Choroid plexus epithelial cell (primary cell): ENCODE measurements at regions not wholly inside any gene's neighbourhood (a gene's known extent, or its start where the extent isn't known, plus 50 kb on each side); places are given as distances from the start of the nearest gene placed in this dataset.

Experiments used
- DNase-seq: peaks from one replicate; pipeline ENCODE4 v3.0.0-alpha.2; 2010; ENCODE audit warnings: low read depth
- H3K4me3 ChIP-seq: 2 replicates; pipeline ENCODE4 v1.5.1; 2011; ENCODE audit warnings: low read depth, mild to moderate bottlenecking, control low read depth, low read length, moderate library complexity
- TF ChIP-seq, protein P1 (sequence below): conservative IDR thresholded peaks from 2 replicates; pipeline ENCODE4 v1.5.1; 2011; ENCODE audit warnings: low read depth, mild to moderate bottlenecking, control low read depth, inconsistent platforms, low read length, moderate library complexity

GRCh38 chr4:100114909-100115308 lies 75.4 kb downstream of the DDIT4L start:
- TF ChIP-seq, protein P1, sequence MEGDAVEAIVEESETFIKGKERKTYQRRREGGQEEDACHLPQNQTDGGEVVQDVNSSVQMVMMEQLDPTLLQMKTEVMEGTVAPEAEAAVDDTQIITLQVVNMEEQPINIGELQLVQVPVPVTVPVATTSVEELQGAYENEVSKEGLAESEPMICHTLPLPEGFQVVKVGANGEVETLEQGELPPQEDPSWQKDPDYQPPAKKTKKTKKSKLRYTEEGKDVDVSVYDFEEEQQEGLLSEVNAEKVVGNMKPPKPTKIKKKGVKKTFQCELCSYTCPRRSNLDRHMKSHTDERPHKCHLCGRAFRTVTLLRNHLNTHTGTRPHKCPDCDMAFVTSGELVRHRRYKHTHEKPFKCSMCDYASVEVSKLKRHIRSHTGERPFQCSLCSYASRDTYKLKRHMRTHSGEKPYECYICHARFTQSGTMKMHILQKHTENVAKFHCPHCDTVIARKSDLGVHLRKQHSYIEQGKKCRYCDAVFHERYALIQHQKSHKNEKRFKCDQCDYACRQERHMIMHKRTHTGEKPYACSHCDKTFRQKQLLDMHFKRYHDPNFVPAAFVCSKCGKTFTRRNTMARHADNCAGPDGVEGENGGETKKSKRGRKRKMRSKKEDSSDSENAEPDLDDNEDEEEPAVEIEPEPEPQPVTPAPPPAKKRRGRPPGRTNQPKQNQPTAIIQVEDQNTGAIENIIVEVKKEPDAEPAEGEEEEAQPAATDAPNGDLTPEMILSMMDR = no peak
- H3K4me3 ChIP-seq = no peak overlapping the region
- DNase-seq = no peak

DNA sequence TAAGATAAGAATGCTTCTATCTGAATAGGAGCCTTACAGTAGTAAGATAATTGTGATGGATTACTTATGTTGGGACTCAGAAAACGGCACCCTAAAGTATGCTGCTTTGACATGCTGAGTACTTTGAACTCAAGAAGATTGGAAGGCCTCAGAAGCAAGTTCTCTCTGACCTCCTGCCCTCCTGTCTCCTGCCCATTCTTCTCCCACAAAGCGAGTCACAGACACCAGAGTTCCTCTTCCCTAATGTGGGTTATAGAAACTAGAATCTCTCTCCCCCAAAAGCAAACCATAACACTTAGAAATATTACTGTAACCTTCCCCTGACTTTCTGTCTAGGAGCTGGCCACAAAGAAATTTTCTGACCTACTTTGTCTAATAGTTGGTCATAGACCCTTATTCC lies 76.5 kb downstream of the DDIT4L start:
- H3K4me3 ChIP-seq = no peak overlapping the region
- DNase-seq = no peak
- TF ChIP-seq, protein P1 = no peak

GRCh38 chr4:100113096-100113495 lies 77.2 kb downstream of the DDIT4L start:
- H3K4me3 ChIP-seq = no peak overlapping the region
- no peak for DNase-seq
- TF ChIP-seq, protein P1 = no peak

GRCh38 chr4:100109921-100110320 lies 80.3 kb downstream of the DDIT4L start:
- H3K4me3 ChIP-seq = no peak overlapping the region
- DNase-seq = no peak
- TF ChIP-seq, protein P1 = no peak

DNA sequence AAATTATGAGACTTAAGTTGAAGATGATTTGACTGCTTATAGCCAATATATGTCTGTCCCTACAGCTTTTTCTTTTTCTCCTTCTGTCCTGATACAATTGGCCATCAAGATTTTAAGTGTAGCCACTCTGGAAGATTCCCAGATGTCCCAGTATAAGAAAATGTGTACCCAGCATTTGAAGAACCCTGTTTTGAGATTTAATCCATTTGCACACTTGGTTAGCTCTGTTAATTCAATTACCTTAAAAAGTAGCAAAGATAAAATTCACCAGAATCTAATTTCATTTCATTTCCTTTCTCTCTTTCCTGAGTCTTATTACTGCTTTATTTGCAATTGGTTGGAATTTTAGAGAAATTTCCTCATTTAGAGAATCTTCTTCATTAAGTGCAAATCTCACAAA lies 81.4 kb downstream of the DDIT4L start:
- TF ChIP-seq, protein P1 = no peak
- DNase-seq = no peak
- no peak overlapping the region for H3K4me3 ChIP-seq

DNA sequence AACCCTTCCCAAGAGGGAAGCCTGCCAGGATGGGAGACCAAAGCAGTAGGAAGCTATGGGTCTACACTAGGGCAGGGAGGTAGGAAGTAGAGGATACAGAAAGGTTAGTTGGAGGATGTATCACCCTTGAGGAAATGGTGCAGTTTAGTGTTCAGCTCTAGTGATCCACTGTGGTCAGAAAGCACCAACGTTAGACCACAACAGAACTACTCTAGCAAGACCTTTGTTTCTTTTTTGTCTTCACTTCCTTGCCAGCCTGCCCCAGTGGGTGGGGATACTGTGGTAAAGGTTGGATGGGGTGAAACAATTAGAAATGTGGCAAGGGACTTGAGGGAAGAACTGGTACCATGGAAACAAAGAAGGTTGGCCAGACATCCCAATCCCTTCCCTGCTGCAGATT lies 83.3 kb downstream of the DDIT4L start:
- TF ChIP-seq, protein P1 = no peak
- DNase-seq = no peak
- H3K4me3 ChIP-seq = no peak overlapping the region

DNA sequence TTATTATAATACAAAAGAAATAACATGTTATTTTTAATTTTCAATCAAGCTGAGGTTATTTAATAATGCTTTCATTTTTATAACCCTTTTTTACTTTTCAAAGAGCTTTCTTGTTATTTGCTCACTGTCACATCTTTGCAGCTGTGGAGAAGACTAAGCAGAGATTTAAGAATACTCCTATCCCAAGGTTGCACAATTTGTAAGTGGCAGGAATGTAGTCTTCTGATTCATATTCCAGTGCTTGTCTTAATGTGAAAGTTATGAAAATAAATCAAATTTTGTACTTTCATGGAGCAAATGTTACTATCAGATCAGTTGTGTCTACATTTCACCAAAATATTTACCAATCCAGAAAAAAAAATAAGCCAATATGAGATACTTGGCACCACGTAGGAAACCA lies 86.6 kb downstream of the DDIT4L start:
- TF ChIP-seq, protein P1 = no peak

More for the DNA sequence above, 86.6 kb downstream of the DDIT4L start:
- no peak for DNase-seq
- no peak overlapping the region for H3K4me3 ChIP-seq
